ENCODE measurements at regions not wholly inside any gene's neighbourhood (a gene's known extent, or its start where the extent isn't known, plus 50 kb on each side); places are given as distances from the start of the nearest gene placed in this dataset.

DNA sequence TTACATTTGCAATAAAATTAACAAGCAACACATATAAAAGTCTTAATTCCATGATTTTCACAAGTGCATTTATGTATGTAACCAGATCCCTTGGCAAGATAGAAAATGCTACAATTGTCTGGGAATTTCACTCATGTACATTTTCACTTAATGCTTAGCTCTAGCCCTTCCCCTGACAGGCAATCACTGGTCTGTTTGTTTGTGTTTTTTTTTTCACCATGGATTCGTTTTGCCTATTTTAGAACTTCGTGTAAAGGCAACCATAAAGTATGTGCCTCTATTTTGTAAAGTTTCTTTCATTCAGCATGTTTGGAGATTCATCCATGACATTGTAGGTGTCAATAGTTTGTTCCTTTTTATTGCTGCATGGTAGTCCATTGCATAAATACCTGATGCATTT is 260.9 kb upstream of the SLCO3A1 start:
- Mint-ChIP-seq H3K4me3 (no peak overlapping the region), H3K9me3 (no peaks in the 10 kb centered on the region)

DNA sequence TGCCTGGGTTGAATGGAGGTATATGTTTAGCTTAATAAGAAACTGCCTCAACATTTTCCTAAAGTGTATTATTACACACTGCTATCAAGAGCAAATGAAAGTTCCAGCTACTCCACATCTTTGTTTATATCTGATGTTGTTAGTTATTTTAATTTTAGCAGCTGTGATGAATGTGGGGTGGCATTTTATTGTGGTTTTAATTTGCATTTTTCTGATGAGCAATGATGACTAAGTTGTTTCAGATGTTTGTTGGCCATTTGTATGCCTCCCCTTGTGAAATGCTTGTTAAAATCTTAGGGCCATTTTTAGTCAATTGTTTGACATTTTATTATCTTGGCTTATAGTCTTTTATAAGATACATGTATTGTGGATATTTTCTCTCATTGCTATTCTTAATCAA is 260.4 kb upstream of the SLCO3A1 start:
- Mint-ChIP-seq H3K27ac (no peak overlapping the region), H3K27me3 (ENCODE audit: low read depth) (peaks cover 29% of the 10 kb centered on the region), H3K9me3 (no peaks in the 10 kb centered on the region), H3K4me3 (no peak overlapping the region), H3K4me1 (ENCODE audit: low read depth) (no peaks in the 10 kb centered on the region), H3K36me3 (ENCODE audit: low read depth) (no peaks in the 10 kb centered on the region)

More for the DNA sequence above, 260.9 kb upstream of the SLCO3A1 start:
- Mint-ChIP-seq H3K27me3 (ENCODE audit: low read depth) (peaks cover 24% of the 10 kb centered on the region), H3K4me1 (ENCODE audit: low read depth) (no peaks in the 10 kb centered on the region), H3K36me3 (ENCODE audit: low read depth) (no peaks in the 10 kb centered on the region), H3K27ac (no peak overlapping the region)

DNA sequence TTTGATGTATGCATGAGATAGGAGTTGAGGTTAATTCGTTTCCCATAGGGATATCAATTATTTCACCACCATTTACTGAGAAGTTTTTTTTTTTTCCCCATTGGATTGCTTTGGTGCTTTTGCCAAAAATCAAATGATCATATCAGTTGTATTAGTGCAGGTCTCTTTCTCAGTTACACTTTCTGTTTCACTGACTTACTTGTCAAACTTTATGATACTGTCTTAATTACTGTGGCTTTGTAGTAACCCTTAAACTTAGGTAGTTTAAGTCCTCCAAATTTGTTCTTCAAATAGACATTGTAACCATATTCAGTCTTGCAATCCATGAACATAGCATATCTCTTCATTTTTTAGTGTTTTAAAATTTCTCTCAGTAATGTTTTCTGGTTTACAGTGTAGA is 259.9 kb upstream of the SLCO3A1 start:
- H3K4me3 Mint-ChIP-seq = no peak overlapping the region
- H3K27me3 Mint-ChIP-seq (ENCODE audit: low read depth) = peaks cover 35% of the 10 kb centered on the region
- H3K4me1 Mint-ChIP-seq (ENCODE audit: low read depth) = no peaks in the 10 kb centered on the region
- H3K36me3 Mint-ChIP-seq (ENCODE audit: low read depth) = no peaks in the 10 kb centered on the region
- no peaks in the 10 kb centered on the region for H3K9me3 Mint-ChIP-seq
- H3K27ac Mint-ChIP-seq = no peak overlapping the region

GRCh38 chr15:91599261-91599660 is 254.2 kb upstream of the SLCO3A1 start:
- Mint-ChIP-seq H3K27me3 (ENCODE audit: low read depth) (peaks cover 32% of the 10 kb centered on the region), H3K4me1 (ENCODE audit: low read depth) (no peaks in the 10 kb centered on the region), H3K4me3 (no peak overlapping the region), H3K27ac (no peak overlapping the region), H3K9me3 (no peaks in the 10 kb centered on the region), H3K36me3 (ENCODE audit: low read depth) (no peaks in the 10 kb centered on the region)

DNA sequence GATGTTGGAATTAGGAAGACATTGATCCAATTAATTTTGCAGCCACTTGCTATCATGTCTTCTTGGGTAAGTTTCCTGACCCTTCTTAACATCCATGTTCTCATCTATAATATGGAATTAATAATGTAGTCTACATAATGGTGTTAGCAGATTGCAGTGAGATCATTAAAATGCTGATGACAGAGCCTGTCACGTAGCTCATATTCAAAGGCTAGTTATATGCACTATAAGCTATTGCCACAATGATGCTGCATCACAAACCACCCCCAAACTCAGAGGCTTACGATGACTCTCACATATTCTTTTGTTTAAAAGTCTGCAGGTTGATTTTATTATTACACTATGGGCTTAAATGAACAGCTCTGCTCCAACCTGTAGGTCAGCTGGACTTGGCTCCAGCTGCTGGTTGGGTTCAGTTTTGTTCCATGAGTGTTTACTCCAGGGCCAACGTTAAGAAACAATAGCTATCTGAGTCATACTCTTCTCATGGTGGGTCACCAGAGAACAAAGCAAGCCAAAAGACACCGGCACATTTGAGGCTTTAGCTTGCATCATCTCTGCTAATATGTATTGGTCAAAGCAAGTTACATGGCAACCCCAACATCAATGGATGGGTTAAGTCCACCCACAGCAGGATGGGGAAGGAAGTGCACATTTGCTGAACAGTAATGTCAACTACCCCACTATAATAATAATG is 250.0 kb upstream of the SLCO3A1 start:
- Mint-ChIP-seq H3K9me3 (no peaks in the 10 kb centered on the region), H3K27ac (no peak overlapping the region), H3K27me3 (ENCODE audit: low read depth) (peaks cover 15% of the 10 kb centered on the region), H3K36me3 (ENCODE audit: low read depth) (no peaks in the 10 kb centered on the region), H3K4me1 (ENCODE audit: low read depth) (no peaks in the 10 kb centered on the region), H3K4me3 (no peak overlapping the region)

DNA sequence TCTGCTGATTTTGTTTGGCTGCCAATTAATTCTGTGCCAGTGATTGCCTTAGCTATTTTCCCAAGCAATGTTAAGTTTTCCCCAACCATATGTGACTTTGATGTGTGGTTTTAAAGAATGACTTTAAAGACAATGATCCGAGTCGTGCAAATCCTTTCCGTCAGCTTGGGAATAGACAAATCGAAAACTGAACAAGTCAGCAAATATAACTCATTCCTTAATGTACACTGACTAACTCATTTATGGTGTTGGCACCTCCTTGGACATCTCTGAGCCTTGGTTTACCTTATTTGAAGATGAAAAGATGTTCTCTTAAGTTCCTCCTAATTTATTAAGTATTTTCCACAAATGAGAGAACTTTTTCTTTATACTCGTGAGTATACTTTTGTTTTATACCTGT is 249.4 kb upstream of the SLCO3A1 start:
- Mint-ChIP-seq H3K36me3 (ENCODE audit: low read depth) (no peaks in the 10 kb centered on the region), H3K4me3 (no peak overlapping the region), H3K27ac (no peak overlapping the region), H3K27me3 (ENCODE audit: low read depth) (peaks cover 16% of the 10 kb centered on the region), H3K9me3 (no peaks in the 10 kb centered on the region), H3K4me1 (ENCODE audit: low read depth) (no peaks in the 10 kb centered on the region)

- no peaks in the 10 kb centered on the region for H3K36me3 Mint-ChIP-seq (ENCODE audit: low read depth)
- H3K4me1 Mint-ChIP-seq (ENCODE audit: low read depth) = no peaks in the 10 kb centered on the region
- no peak overlapping the region for H3K4me3 Mint-ChIP-seq
- no peaks in the 10 kb centered on the region for H3K9me3 Mint-ChIP-seq
- peaks cover 20% of the 10 kb centered on the region for H3K27me3 Mint-ChIP-seq (ENCODE audit: low read depth)
- no peak overlapping the region for H3K27ac Mint-ChIP-seq
Observed at GRCh38 chr15:91605576-91605975, 247.9 kb upstream of the SLCO3A1 start.

DNA sequence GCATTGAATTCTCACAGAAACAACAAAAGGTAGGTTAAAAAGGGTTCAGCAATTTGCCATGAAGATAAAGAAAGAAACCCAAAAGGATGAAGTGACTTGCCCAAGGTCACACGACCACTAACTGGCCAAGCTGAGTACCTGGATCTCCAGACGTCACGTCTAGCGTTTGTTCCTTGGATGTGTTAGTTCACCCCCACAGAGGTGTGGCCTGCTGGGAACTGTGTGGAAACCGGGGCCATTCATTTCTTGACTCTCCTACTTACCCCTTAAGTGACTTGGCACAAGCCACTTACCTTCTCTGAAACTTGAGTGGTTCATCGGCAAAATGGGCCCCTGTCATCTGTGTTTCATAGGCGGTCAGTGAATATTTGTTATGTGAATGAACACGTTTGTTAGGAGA is 244.3 kb upstream of the SLCO3A1 start:
- no peak overlapping the region for H3K4me3 Mint-ChIP-seq
- H3K36me3 Mint-ChIP-seq (ENCODE audit: low read depth) = no peaks in the 10 kb centered on the region
- H3K27me3 Mint-ChIP-seq (ENCODE audit: low read depth) = peaks cover 20% of the 10 kb centered on the region
- H3K9me3 Mint-ChIP-seq = no peaks in the 10 kb centered on the region
- no peaks in the 10 kb centered on the region for H3K4me1 Mint-ChIP-seq (ENCODE audit: low read depth)
- H3K27ac Mint-ChIP-seq = no peak overlapping the region

- Mint-ChIP-seq H3K9me3 (no peaks in the 10 kb centered on the region), H3K27me3 (ENCODE audit: low read depth) (peaks cover 14% of the 10 kb centered on the region), H3K27ac (no peak overlapping the region), H3K4me1 (ENCODE audit: low read depth) (no peaks in the 10 kb centered on the region), H3K36me3 (ENCODE audit: low read depth) (no peaks in the 10 kb centered on the region), H3K4me3 (no peak overlapping the region)
Observed at GRCh38 chr15:91609966-91610365, 243.5 kb upstream of the SLCO3A1 start.

GRCh38 chr15:91611561-91612323 is 241.8 kb upstream of the SLCO3A1 start:
- Mint-ChIP-seq H3K27me3 (ENCODE audit: low read depth) (peaks cover 10% of the 10 kb centered on the region), H3K27ac (no peak overlapping the region), H3K4me3 (no peak overlapping the region), H3K36me3 (ENCODE audit: low read depth) (no peaks in the 10 kb centered on the region), H3K9me3 (no peaks in the 10 kb centered on the region), H3K4me1 (ENCODE audit: low read depth) (no peaks in the 10 kb centered on the region)

GRCh38 chr15:91620229-91620628 is 233.3 kb upstream of the SLCO3A1 start:
- Mint-ChIP-seq H3K27me3 (ENCODE audit: low read depth) (peaks cover 5% of the 10 kb centered on the region), H3K36me3 (ENCODE audit: low read depth) (no peaks in the 10 kb centered on the region), H3K27ac (no peak overlapping the region), H3K4me1 (ENCODE audit: low read depth) (no peaks in the 10 kb centered on the region), H3K4me3 (no peak overlapping the region), H3K9me3 (no peaks in the 10 kb centered on the region)

DNA sequence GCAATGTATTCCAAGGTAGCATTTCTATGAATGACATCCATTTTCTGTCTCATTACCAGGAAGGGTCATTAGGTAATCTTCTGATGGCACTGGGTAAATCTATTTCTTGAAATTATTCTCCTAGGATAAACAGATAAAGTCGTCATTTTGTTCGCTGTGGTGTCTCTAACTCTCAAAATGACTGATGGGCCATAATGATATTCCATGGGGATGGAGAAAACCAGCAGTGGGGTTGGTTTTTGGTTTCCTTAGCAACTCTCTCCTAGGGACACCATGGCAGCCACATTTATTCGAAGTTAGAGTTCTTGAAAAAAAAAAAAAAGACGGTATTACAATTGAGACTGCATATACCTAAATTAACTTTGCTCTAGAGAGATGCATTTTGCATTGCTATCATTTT is 231.3 kb upstream of the SLCO3A1 start:
- H3K27ac Mint-ChIP-seq = no peak overlapping the region
- H3K9me3 Mint-ChIP-seq = no peaks in the 10 kb centered on the region
- no peaks in the 10 kb centered on the region for H3K36me3 Mint-ChIP-seq (ENCODE audit: low read depth)
- no peaks in the 10 kb centered on the region for H3K4me1 Mint-ChIP-seq (ENCODE audit: low read depth)
- no peak overlapping the region for H3K4me3 Mint-ChIP-seq
- H3K27me3 Mint-ChIP-seq (ENCODE audit: low read depth) = peaks cover 5% of the 10 kb centered on the region

DNA sequence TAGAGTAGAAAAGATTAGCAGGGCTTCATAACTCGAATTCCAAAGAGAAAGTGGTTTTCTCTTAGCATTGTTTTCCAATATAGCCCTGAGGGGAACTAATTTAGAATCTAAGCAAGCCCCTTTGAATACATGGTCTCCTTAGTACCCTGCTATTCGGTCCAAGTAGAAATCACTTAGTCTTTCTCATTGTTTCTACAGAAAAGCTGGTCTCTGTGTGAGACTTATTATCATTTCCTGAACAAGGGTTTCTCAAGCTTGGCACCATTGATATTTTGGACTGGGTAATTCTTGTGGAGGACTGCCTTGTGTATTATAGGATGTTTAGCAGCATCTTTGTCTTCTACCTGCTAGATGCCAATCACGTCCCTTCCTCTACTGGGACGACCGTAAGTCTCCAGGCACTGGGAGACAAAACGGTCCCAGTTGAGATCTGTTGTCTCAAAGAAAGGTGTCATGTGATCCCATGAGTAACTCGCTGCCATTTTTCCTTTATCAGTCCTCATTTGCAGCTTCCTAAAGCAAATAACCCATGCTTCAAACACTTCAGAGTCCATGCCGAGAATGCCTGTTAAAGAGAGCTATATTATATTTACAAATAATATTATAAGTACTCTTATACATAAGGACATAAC is 230.7 kb upstream of the SLCO3A1 start:
- H3K9me3 Mint-ChIP-seq = no peaks in the 10 kb centered on the region
- H3K27me3 Mint-ChIP-seq (ENCODE audit: low read depth) = peaks cover 5% of the 10 kb centered on the region
- no peak overlapping the region for H3K4me3 Mint-ChIP-seq
- no peaks in the 10 kb centered on the region for H3K4me1 Mint-ChIP-seq (ENCODE audit: low read depth)
- H3K36me3 Mint-ChIP-seq (ENCODE audit: low read depth) = no peaks in the 10 kb centered on the region
- no peak overlapping the region for H3K27ac Mint-ChIP-seq

- Mint-ChIP-seq H3K27ac (no peak overlapping the region), H3K4me3 (no peak overlapping the region), H3K4me1 (ENCODE audit: low read depth) (no peaks in the 10 kb centered on the region), H3K36me3 (ENCODE audit: low read depth) (no peaks in the 10 kb centered on the region), H3K27me3 (ENCODE audit: low read depth) (peaks cover 5% of the 10 kb centered on the region), H3K9me3 (no peaks in the 10 kb centered on the region)
Observed at GRCh38 chr15:91624353-91624968, 229.0 kb upstream of the SLCO3A1 start.

- no peak overlapping the region for H3K27ac Mint-ChIP-seq
- H3K9me3 Mint-ChIP-seq = no peaks in the 10 kb centered on the region
- no peaks in the 10 kb centered on the region for H3K4me1 Mint-ChIP-seq (ENCODE audit: low read depth)
- no peak overlapping the region for H3K4me3 Mint-ChIP-seq
- H3K36me3 Mint-ChIP-seq (ENCODE audit: low read depth) = no peaks in the 10 kb centered on the region
- H3K27me3 Mint-ChIP-seq (ENCODE audit: low read depth) = peaks cover 5% of the 10 kb centered on the region
Observed at GRCh38 chr15:91625506-91625905, 228.0 kb upstream of the SLCO3A1 start.
